ENCODE measurements at regions not wholly inside any gene's neighbourhood (a gene's known extent, or its start where the extent isn't known, plus 50 kb on each side); places are given as distances from the start of the nearest gene placed in this dataset.

GRCh38 chr11:70549386-70549785 is 151.1 kb downstream of the CTTN start:
- ATAC-seq (no peak), DNase-seq (ENCODE audit: low spot score) (no peak)
- Mint-ChIP-seq H3K4me1 (peaks cover 49% of the 10 kb centered on the region), H3K9me3 (no peaks in the 10 kb centered on the region), H3K27me3 (ENCODE audit: insufficient read depth, low read depth, poor library complexity) (peaks cover 25% of the 10 kb centered on the region), H3K36me3 (ENCODE audit: low read depth) (no peaks in the 10 kb centered on the region; the same call in 2 of the 3 replicates), H3K27ac (no peak overlapping the region), H3K4me3 (no peak overlapping the region)
- no peak overlapping the region for H2AFZ ChIP-seq
- H3K79me2 ChIP-seq (replicated peaks; ENCODE audit: insufficient read depth), result no peaks in the 10 kb centered on the region; the same call in 1 of the 2 replicates
- no peaks in the 10 kb centered on the region for H3F3A ChIP-seq (replicated peaks; ENCODE audit: low read depth)
- H4K20me1 ChIP-seq (replicated peaks; ENCODE audit: insufficient read depth), result no peaks in the 10 kb centered on the region
- no peak overlapping the region for H3K27ac ChIP-seq (ENCODE audit: low read depth)
- TF ChIP-seq ZNF114 (CRISPR knock-in tag; IDR thresholded peaks at IDR 0.05), result no peak
- no peak for TF ChIP-seq NANOG (IDR thresholded peaks at IDR 0.05; ENCODE audit: borderline replicate concordance)
- TF ChIP-seq CREB1 (CRISPR knock-in tag; IDR thresholded peaks at IDR 0.05; ENCODE audit: low read depth), result no peak
- TF ChIP-seq STAT1 (IDR thresholded peaks at IDR 0.05; ENCODE audit: unreplicated experiment), result no peak
- TF ChIP-seq EZH2 (IDR thresholded peaks at IDR 0.05; ENCODE audit: low read depth, unreplicated experiment), result no peak
- no peak for TF ChIP-seq ZNF331 (CRISPR knock-in tag; IDR thresholded peaks at IDR 0.05; ENCODE audit: low read depth)
- TF ChIP-seq POLR2AphosphoS5 (IDR thresholded peaks at IDR 0.05; ENCODE audit: low read depth), result no peak
- no peaks in the 10 kb centered on the region for H3K36me3 ChIP-seq (ENCODE audit: insufficient read depth)
- H3K4me1 ChIP-seq (ENCODE audit: insufficient read depth), result peaks cover 17% of the 10 kb centered on the region
- no peak overlapping the region for H3K4me3 ChIP-seq
- no peaks in the 10 kb centered on the region for H3K9me2 ChIP-seq (ENCODE audit: insufficient read depth)
- H3K27me3 ChIP-seq (ENCODE audit: insufficient read depth), result no peaks in the 10 kb centered on the region
- no peak overlapping the region for H3K4me2 ChIP-seq

GRCh38 chr11:70549796-70550195 is 151.5 kb downstream of the CTTN start:
- H3K4me3 Mint-ChIP-seq, result no peak overlapping the region
- peaks cover 24% of the 10 kb centered on the region for H3K27me3 Mint-ChIP-seq (ENCODE audit: insufficient read depth, low read depth, poor library complexity)
- no peaks in the 10 kb centered on the region for H3F3A ChIP-seq (replicated peaks; ENCODE audit: low read depth)
- H3K27ac ChIP-seq (ENCODE audit: low read depth), result no peak overlapping the region
- H3K4me1 Mint-ChIP-seq, result peaks cover 53% of the 10 kb centered on the region
- DNase-seq (ENCODE audit: low spot score) (no peak), ATAC-seq (no peak)
- no peaks in the 10 kb centered on the region for H3K9me2 ChIP-seq (ENCODE audit: insufficient read depth)
- peaks cover 2% of the 10 kb centered on the region; the same call in 1 of the 2 replicates for H4K20me1 ChIP-seq (replicated peaks; ENCODE audit: insufficient read depth)
- no peak overlapping the region for H3K4me2 ChIP-seq
- TF ChIP-seq ZNF462 (CRISPR knock-in tag; IDR thresholded peaks at IDR 0.05) (no peak), ETS1 (IDR thresholded peaks at IDR 0.05) (no peak), ZNF331 (CRISPR knock-in tag; IDR thresholded peaks at IDR 0.05; ENCODE audit: low read depth) (no peak), CREB1 (CRISPR knock-in tag; IDR thresholded peaks at IDR 0.05; ENCODE audit: low read depth) (no peak), JUNB (IDR thresholded peaks at IDR 0.05; ENCODE audit: unreplicated experiment) (no peak), STAT1 (IDR thresholded peaks at IDR 0.05; ENCODE audit: unreplicated experiment) (no peak), REST (IDR thresholded peaks at IDR 0.05; ENCODE audit: unreplicated experiment) (no peak)
- H3K9me3 Mint-ChIP-seq, result no peaks in the 10 kb centered on the region
- H3K4me1 ChIP-seq (ENCODE audit: insufficient read depth), result peaks cover 17% of the 10 kb centered on the region
- H3K27ac Mint-ChIP-seq, result no peak overlapping the region
- no peaks in the 10 kb centered on the region for H3K36me3 ChIP-seq (ENCODE audit: insufficient read depth)
- H3K79me2 ChIP-seq (replicated peaks; ENCODE audit: insufficient read depth), result no peaks in the 10 kb centered on the region; the same call in 1 of the 2 replicates
- no peaks in the 10 kb centered on the region; the same call in 2 of the 3 replicates for H3K36me3 Mint-ChIP-seq (ENCODE audit: low read depth)
- no peak overlapping the region for H3K4me3 ChIP-seq
- no peaks in the 10 kb centered on the region for H3K27me3 ChIP-seq (ENCODE audit: insufficient read depth)
- H2AFZ ChIP-seq, result no peak overlapping the region

Data from GM23338 (cell line).